PC-3 (cell line): ENCODE measurements at regions not wholly inside any gene's neighbourhood (a gene's known extent, or its start where the extent isn't known, plus 50 kb on each side); places are given as distances from the start of the nearest gene placed in this dataset.
A peak's percentile ranks its signal among the peaks of the same experiment; 100 is the strongest.

Experiments
- ATAC-seq: fragments of 200-7000 bp; cut with Tn5 transposase; 2 replicates; pipeline ENCODE4 v1.9.1; 2020; ENCODE audit warnings: mild to moderate bottlenecking, moderate library complexity
- BruUV-seq: library from RNA; stranded (reverse); fragments of 400-500 nt; replicated peaks from 2 replicates; lab custom pipeline; 2021; lab: Mats Ljungman, UMichigan
- CTCF ChIA-PET: fragments of 300-600 bp; sonication (Branson Sonifier 250); formaldehyde crosslinking; loops from one replicate; lab custom pipeline; 2022; ENCODE audit warnings: antibody characterized with exemption; lab: Charles Lee
- POLR2A ChIA-PET: fragments of 300-600 bp; sonication (Branson Sonifier 250); formaldehyde crosslinking; loops from one replicate; lab custom pipeline; 2022; ENCODE audit warnings: antibody characterized with exemption; ENCODE audit not compliant: unreplicated experiment; lab: Charles Lee
- DNase-seq: peaks from one replicate; pipeline ENCODE4 v3.0.0-alpha.2; 2015
- H2AFZ ChIP-seq: fragments of 300-600 bp; sonication (generic); 2 replicates; pipeline ENCODE4 v1.6.0; 2016; ENCODE audit warnings: antibody characterized with exemption, low read length
- H3F3A ChIP-seq: fragments of 300-600 bp; sonication (generic); one replicate; pipeline ENCODE4 v1.6.0; 2017; ENCODE audit warnings: antibody characterized with exemption, low read length, control low read depth, mild to moderate bottlenecking; ENCODE audit not compliant: unreplicated experiment
- H3K27ac ChIP-seq: fragments of 300-600 bp; sonication (generic); 2 replicates; pipeline ENCODE4 v1.5.1; 2016; ENCODE audit warnings: mild to moderate bottlenecking, low read length
- H3K27me3 ChIP-seq: fragments of 300-600 bp; sonication (generic); 2 replicates; pipeline ENCODE4 v1.6.1; 2016; ENCODE audit warnings: low read length, mixed read lengths
- H3K36me3 ChIP-seq: fragments of 300-600 bp; sonication (generic); 2 replicates; pipeline ENCODE4 v1.6.1; 2016; ENCODE audit warnings: low read depth, mixed run types, low read length, mixed read lengths
- H3K4me1 ChIP-seq: fragments of 300-600 bp; sonication (generic); 2 replicates; pipeline ENCODE4 v1.5.1; 2016; ENCODE audit warnings: low read length; ENCODE audit not compliant: insufficient read depth
- H3K4me2 ChIP-seq: fragments of 300-600 bp; sonication (generic); 2 replicates; pipeline ENCODE4 v1.6.0; 2016; ENCODE audit warnings: low read length
- H3K4me3 ChIP-seq: fragments of 300-600 bp; sonication (generic); 2 replicates; pipeline ENCODE4 v1.5.1; 2016; ENCODE audit warnings: mild to moderate bottlenecking, low read length, mixed read lengths
- H3K79me2 ChIP-seq: fragments of 300-600 bp; sonication (generic); 2 replicates; pipeline ENCODE4 v1.6.1; 2017; ENCODE audit warnings: low read length, mixed read lengths
- H3K9ac ChIP-seq: fragments of 300-600 bp; sonication (generic); 2 replicates; pipeline ENCODE4 v1.6.0; 2016; ENCODE audit warnings: mild to moderate bottlenecking, low read length
- H3K9me2 ChIP-seq: fragments of 300-600 bp; sonication (generic); replicated peaks from 2 replicates; pipeline ENCODE4 v1.6.1; 2016; ENCODE audit warnings: mixed run types, low read length, mixed read lengths
- H3K9me3 ChIP-seq: fragments of 300-600 bp; sonication (generic); 2 replicates; pipeline ENCODE4 v1.6.1; 2016; ENCODE audit warnings: low read length, mixed read lengths
- H4K20me1 ChIP-seq: fragments of 300-600 bp; sonication (generic); 2 replicates; pipeline ENCODE4 v1.6.1; 2016; ENCODE audit warnings: low read length, mixed read lengths
- EZH2 ChIP-seq: fragments of 300-600 bp; sonication (generic); IDR thresholded peaks from one replicate; pipeline ENCODE4 v1.6.1; 2017; ENCODE audit warnings: antibody characterized with exemption, mild to moderate bottlenecking, low read length; ENCODE audit not compliant: unreplicated experiment
- EZH2phosphoT487 ChIP-seq: fragments of 300-600 bp; sonication (generic); IDR thresholded peaks from 2 replicates; pipeline ENCODE4 v1.6.1; 2018; ENCODE audit warnings: mild to moderate bottlenecking, antibody characterized with exemption, low read length, borderline replicate concordance
- intact Hi-C: fragments of 100-400 bp; cut with micrococcal nuclease; formaldehyde crosslinking; loops from 2 replicates; pipeline ENCODE4 v1.9.0; 2023
- TF ChIP-seq, protein P1 (sequence below): fragments of 300-600 bp; sonication (generic); conservative IDR thresholded peaks from 2 replicates; pipeline ENCODE4 v1.5.1; 2017; ENCODE audit warnings: antibody characterized with exemption, low read depth, mild to moderate bottlenecking, low read length

DNA sequence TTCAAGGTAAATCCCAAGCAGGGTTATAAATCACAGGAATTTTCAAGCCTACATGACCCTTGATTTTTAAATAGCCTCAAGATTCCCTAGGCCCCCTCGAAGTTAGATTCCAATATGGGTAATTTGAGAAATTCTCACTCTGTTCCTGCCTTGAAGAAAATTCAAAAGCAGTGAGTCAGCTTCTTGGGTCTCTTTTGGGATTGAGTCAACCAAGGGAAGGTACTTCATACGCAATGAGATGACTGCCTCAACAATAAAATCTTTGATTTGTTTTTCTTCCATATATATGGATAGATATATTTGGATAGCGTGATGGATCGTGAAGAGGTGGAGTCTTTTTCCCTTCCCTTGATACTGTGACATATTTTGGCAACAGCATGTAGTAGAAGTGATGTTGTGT lies 180.4 kb upstream of the ATP2B1 start:
- intact Hi-C loops, result no loop called here
- BruUV-seq, result no TSS peak
- ATAC-seq (no peak), DNase-seq (peak; percentile 45)
- H3K4me3 ChIP-seq, result no peak overlapping the region
- no peaks in the 10 kb centered on the region for H3K27me3 ChIP-seq
- no peaks in the 10 kb centered on the region for H3K9me3 ChIP-seq
- H3K27ac ChIP-seq, result peak overlapping the region; percentile 14; the same call in 1 of the 2 replicates
- no peaks in the 10 kb centered on the region for H3K79me2 ChIP-seq
- 0 out of 2 replicates have a peak, but pooled peaks cover 3% of the 10 kb centered on the region for H3K9me2 ChIP-seq
- no peaks in the 10 kb centered on the region for H3F3A ChIP-seq
- ChIA-PET CTCF (no interaction called here), POLR2A (no interaction called here)
- H3K4me1 ChIP-seq, result peaks cover 7% of the 10 kb centered on the region
- no peaks in the 10 kb centered on the region for H4K20me1 ChIP-seq
- H2AFZ ChIP-seq, result no peak overlapping the region
- no peak overlapping the region for H3K9ac ChIP-seq
- no peak overlapping the region for H3K4me2 ChIP-seq
- H3K36me3 ChIP-seq, result no peaks in the 10 kb centered on the region
- TF ChIP-seq, protein P1, sequence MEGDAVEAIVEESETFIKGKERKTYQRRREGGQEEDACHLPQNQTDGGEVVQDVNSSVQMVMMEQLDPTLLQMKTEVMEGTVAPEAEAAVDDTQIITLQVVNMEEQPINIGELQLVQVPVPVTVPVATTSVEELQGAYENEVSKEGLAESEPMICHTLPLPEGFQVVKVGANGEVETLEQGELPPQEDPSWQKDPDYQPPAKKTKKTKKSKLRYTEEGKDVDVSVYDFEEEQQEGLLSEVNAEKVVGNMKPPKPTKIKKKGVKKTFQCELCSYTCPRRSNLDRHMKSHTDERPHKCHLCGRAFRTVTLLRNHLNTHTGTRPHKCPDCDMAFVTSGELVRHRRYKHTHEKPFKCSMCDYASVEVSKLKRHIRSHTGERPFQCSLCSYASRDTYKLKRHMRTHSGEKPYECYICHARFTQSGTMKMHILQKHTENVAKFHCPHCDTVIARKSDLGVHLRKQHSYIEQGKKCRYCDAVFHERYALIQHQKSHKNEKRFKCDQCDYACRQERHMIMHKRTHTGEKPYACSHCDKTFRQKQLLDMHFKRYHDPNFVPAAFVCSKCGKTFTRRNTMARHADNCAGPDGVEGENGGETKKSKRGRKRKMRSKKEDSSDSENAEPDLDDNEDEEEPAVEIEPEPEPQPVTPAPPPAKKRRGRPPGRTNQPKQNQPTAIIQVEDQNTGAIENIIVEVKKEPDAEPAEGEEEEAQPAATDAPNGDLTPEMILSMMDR, result no peak
- TF ChIP-seq EZH2 (no peak), EZH2phosphoT487 (no peak)

GRCh38 chr12:89884952-89885351 lies 176.3 kb upstream of the ATP2B1 start:
- no peak for DNase-seq
- intact Hi-C loops, result no loop called here
- H3K36me3 ChIP-seq, result no peaks in the 10 kb centered on the region

GRCh38 chr12:89884416-89884898 lies 175.8 kb upstream of the ATP2B1 start:
- no peak for TF ChIP-seq EZH2
- no peak overlapping the region for H3K4me3 ChIP-seq
- ATAC-seq, result no peak
- no peak for DNase-seq
- no peaks in the 10 kb centered on the region for H3F3A ChIP-seq
- H3K27ac ChIP-seq, result no peak overlapping the region
- no peaks in the 10 kb centered on the region for H4K20me1 ChIP-seq
- no peaks in the 10 kb centered on the region for H3K9me3 ChIP-seq
- no peaks in the 10 kb centered on the region for H3K9me2 ChIP-seq
- CTCF ChIA-PET, result interaction anchor here (0.5 kb wide), 1 partner anchor 9 kb away, joined by 3 read pairs; no protein-coding TSS in a partner anchor
- no TSS peak for BruUV-seq
- POLR2A ChIA-PET, result no interaction called here
- no peak overlapping the region for H2AFZ ChIP-seq
- no peaks in the 10 kb centered on the region for H3K27me3 ChIP-seq
- no peaks in the 10 kb centered on the region for H3K36me3 ChIP-seq
- intact Hi-C loops, result no loop called here
- no peaks in the 10 kb centered on the region for H3K79me2 ChIP-seq
- H3K4me1 ChIP-seq, result no peaks in the 10 kb centered on the region
- no peak overlapping the region for H3K4me2 ChIP-seq
- H3K9ac ChIP-seq, result no peak overlapping the region

More at GRCh38 chr12:89884952-89885351, 176.3 kb upstream of the ATP2B1 start:
- Histone ChIP-seq H2AFZ (no peak overlapping the region), H3K9me2 (no peaks in the 10 kb centered on the region), H3K9ac (no peak overlapping the region), H3K27ac (no peak overlapping the region), H3K4me3 (no peak overlapping the region), H3K9me3 (no peaks in the 10 kb centered on the region), H3K79me2 (no peaks in the 10 kb centered on the region), H3K27me3 (no peaks in the 10 kb centered on the region), H3K4me2 (no peak overlapping the region), H4K20me1 (no peaks in the 10 kb centered on the region), H3K4me1 (no peaks in the 10 kb centered on the region), H3F3A (no peaks in the 10 kb centered on the region)
- ChIA-PET CTCF (no interaction called here), POLR2A (no interaction called here)
- TF ChIP-seq EZH2, result no peak
- ATAC-seq, result no peak
- BruUV-seq, result no TSS peak
